Uterus (tissue), 3 donors: ENCODE measurements at regions not wholly inside any gene's neighbourhood (a gene's known extent, or its start where the extent isn't known, plus 50 kb on each side); places are given as distances from the start of the nearest gene placed in this dataset.
A peak's percentile ranks its signal among the peaks of the same experiment; 100 is the strongest.

Source experiments
- DNase-seq, 2 donors: peaks; one replicate each; pipeline ENCODE4 v3.0.0-alpha.2; 2019 to 2020
- H3K27ac ChIP-seq, 2 donors: fragments of 200-600 bp; sonication (generic); 1 replicate in 1 of 2; 2 replicates in 1 of 2; pipeline ENCODE4 v1.5.1; 2016 to 2018
- H3K27me3 ChIP-seq, 2 donors: fragments of 200-600 bp; sonication (generic); one replicate each; pipeline ENCODE4 v1.5.1; 2018 to 2019; ENCODE audit warnings: control low read depth in 1 of 2
- H3K36me3 ChIP-seq, 2 donors: fragments of 200-600 bp; sonication (generic); one replicate each; pipeline ENCODE4 v1.5.1; 2019; ENCODE audit warnings: control low read depth in 1 of 2
- H3K4me1 ChIP-seq, 2 donors: fragments of 200-600 bp; sonication (generic); one replicate each; pipeline ENCODE4 v1.5.1; 2018 to 2019; ENCODE audit warnings: control low read depth in 1 of 2
- H3K4me3 ChIP-seq, 2 donors: fragments of 200-600 bp; sonication (generic); 1 replicate in 1 of 2; 2 replicates in 1 of 2; pipeline ENCODE4 v1.5.1; 2018 to 2019; ENCODE audit warnings: mild to moderate bottlenecking in 1 of 2
- H3K9me3 ChIP-seq, 2 donors: fragments of 200-600 bp; sonication (generic); one replicate each; pipeline ENCODE4 v1.5.1; 2019; ENCODE audit warnings: control low read depth in 1 of 2
- POLR2A ChIP-seq, 2 donors: fragments of 450-650 bp; IDR thresholded peaks; one replicate each; pipeline ENCODE4 v1.6.1; 2016; ENCODE audit warnings: antibody characterized with exemption in 2 of 2, mild to moderate bottlenecking in 1 of 2, moderate library complexity in 1 of 2
- intact Hi-C: fragments of 100-400 bp; cut with DNase I; formaldehyde crosslinking; loops from one replicate; pipeline ENCODE4 v1.15.1; 2023; ENCODE audit warnings: low total_unique reads
- TF ChIP-seq, protein P1 (sequence below), 4 experiments: fragments of 200-600 bp in 2 of 4; fragments of 450-650 bp in 2 of 4; sonication (generic) in 2 of 4; IDR thresholded peaks; one replicate each; pipeline ENCODE4 v1.5.1; 2016 to 2019; ENCODE audit warnings: antibody characterized with exemption in 4 of 4, mild to moderate bottlenecking in 2 of 4, moderate library complexity in 1 of 4
- donor health status: DM: yes; HTN: yes; CAD: no.

DNA sequence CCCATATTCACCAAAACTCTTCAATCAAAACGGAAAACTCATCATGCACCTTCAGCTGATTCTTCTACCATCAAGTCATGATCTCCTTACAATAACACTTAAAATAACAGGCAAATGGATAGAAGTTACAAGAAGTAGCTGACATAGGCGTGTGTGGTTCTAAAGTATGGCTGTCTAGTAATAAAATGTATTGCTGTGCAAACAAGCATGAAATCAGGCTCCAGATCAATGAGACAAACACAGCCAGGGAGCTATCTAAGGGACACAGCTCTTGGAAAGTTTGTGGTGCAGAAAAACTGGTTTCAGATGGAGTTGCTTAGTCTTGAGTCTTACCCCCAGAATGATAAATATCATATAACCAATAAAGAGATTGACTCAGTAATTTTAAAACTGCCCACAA lies 434.8 kb upstream of the NOX3 start:
- Histone ChIP-seq H3K36me3 (no peaks in the 10 kb centered on the region), H3K4me3 (no peak overlapping the region), H3K4me1 (no peaks in the 10 kb centered on the region), H3K9me3 (no peaks in the 10 kb centered on the region), H3K27ac (no peak overlapping the region), H3K27me3 (no peaks in the 10 kb centered on the region)
- intact Hi-C loops, result no loop called here
- no peak for DNase-seq
- TF ChIP-seq, protein P1, sequence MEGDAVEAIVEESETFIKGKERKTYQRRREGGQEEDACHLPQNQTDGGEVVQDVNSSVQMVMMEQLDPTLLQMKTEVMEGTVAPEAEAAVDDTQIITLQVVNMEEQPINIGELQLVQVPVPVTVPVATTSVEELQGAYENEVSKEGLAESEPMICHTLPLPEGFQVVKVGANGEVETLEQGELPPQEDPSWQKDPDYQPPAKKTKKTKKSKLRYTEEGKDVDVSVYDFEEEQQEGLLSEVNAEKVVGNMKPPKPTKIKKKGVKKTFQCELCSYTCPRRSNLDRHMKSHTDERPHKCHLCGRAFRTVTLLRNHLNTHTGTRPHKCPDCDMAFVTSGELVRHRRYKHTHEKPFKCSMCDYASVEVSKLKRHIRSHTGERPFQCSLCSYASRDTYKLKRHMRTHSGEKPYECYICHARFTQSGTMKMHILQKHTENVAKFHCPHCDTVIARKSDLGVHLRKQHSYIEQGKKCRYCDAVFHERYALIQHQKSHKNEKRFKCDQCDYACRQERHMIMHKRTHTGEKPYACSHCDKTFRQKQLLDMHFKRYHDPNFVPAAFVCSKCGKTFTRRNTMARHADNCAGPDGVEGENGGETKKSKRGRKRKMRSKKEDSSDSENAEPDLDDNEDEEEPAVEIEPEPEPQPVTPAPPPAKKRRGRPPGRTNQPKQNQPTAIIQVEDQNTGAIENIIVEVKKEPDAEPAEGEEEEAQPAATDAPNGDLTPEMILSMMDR (IDR thresholded peaks at IDR 0.05), result no peak
- TF ChIP-seq POLR2A (IDR thresholded peaks at IDR 0.05), result no peak

DNA sequence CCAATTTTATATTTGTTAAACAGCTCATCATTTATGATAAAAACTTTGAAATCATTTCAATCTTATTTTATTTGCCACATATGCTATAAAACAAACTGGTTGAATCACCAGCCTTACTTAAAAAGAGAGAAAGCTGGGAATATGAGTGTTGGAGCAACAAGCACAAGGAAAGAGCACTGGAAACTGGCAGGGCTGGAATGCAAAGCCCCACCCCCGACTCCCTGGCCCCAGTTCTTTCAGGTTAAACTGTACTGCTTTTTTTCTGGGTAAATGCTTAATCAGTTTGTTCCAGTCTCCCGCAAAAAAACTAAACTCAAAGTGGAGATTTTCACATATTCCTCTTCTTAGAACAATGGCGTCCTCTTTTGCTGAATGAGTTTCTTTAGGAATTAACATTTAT lies 433.8 kb upstream of the NOX3 start:
- H3K4me3 ChIP-seq, result no peak overlapping the region
- intact Hi-C loops, result no loop called here
- H3K27ac ChIP-seq, result no peak overlapping the region
- no peak for DNase-seq
- TF ChIP-seq, protein P1 (IDR thresholded peaks at IDR 0.05), result no peak
- TF ChIP-seq POLR2A (IDR thresholded peaks at IDR 0.05), result no peak
- no peaks in the 10 kb centered on the region for H3K9me3 ChIP-seq
- H3K27me3 ChIP-seq, result no peaks in the 10 kb centered on the region
- no peaks in the 10 kb centered on the region for H3K36me3 ChIP-seq
- H3K4me1 ChIP-seq, result no peaks in the 10 kb centered on the region

DNA sequence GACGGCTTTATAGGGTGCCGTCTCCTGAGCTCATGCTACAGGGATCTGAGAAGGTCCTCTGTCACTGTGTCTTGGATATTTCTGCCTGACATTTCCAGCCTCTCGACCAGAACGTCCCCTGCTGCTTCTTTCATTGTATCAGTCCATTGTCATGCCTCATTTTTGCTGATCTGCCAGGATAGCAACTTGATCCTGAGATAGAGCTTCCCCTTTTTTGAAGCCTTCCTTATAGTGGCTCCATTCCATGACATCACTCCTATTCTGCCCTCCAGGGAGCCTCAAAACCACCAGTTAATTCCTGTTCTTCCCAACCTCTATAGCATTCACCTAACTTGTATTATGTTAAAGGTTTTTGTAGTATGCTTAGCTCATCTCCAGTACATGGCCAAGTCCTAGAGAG lies 431.8 kb upstream of the NOX3 start:
- intact Hi-C loops, result no loop called here
- Histone ChIP-seq H3K4me1 (no peaks in the 10 kb centered on the region), H3K4me3 (no peak overlapping the region), H3K27me3 (no peaks in the 10 kb centered on the region), H3K36me3 (no peaks in the 10 kb centered on the region), H3K27ac (no peak overlapping the region), H3K9me3 (no peaks in the 10 kb centered on the region)
- TF ChIP-seq POLR2A (IDR thresholded peaks at IDR 0.05), result no peak
- TF ChIP-seq, protein P1 (IDR thresholded peaks at IDR 0.05), result no peak
- no peak for DNase-seq

DNA sequence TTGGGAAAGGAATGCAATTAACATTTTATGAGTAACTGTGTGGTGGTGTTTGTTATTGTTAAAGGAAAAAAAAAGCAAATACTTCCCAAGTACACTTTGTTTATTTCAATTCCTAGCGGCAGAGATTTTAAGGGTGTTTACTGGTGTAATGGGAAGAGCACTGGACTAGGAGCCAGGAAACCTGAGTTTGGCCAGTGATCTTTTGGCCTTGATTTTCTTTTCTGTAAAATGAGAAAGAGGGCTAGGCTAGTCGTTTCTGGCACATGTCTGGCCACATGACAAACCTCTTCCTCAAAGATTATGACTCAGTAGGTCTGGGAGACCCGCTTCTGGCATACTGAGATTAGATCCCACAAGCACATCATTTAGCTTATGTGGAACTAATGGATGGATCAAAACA lies 428.1 kb upstream of the NOX3 start:
- H3K4me3 ChIP-seq, result no peak overlapping the region
- no peak for DNase-seq
- intact Hi-C loops, result no loop called here

DNA sequence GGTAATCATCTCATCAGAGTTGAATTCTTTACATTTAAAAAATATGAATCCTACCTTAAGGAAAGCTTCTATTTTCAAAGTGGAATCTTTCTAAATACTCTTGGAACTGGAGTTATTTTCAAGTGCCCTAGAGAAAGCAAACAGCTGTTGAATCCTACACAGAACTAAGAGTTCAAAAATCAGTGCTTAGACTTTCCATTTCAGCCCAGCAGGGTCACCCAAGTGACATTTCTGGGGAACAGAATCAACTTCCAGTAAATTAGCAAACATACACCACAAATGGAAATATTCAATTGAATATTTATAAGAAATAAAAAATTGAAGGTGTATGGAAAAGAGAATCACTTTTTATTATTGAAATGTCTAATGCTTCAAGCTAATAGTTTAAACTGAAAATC lies 427.7 kb upstream of the NOX3 start:
- TF ChIP-seq, protein P1 (IDR thresholded peaks at IDR 0.05), result no peak
- Histone ChIP-seq H3K4me1 (no peaks in the 10 kb centered on the region), H3K4me3 (no peak overlapping the region), H3K27me3 (no peaks in the 10 kb centered on the region), H3K27ac (peak overlapping the region in 1 of 2 donors; percentile 12), H3K36me3 (no peaks in the 10 kb centered on the region), H3K9me3 (no peaks in the 10 kb centered on the region)
- intact Hi-C loops, result no loop called here
- DNase-seq, result no peak

More for the DNA sequence above, 428.1 kb upstream of the NOX3 start:
- no peaks in the 10 kb centered on the region for H3K9me3 ChIP-seq
- peak overlapping the region in 1 of 2 donors; percentile 16 for H3K27ac ChIP-seq
- H3K4me1 ChIP-seq, result no peaks in the 10 kb centered on the region
- no peak for TF ChIP-seq POLR2A (IDR thresholded peaks at IDR 0.05)
- TF ChIP-seq, protein P1 (IDR thresholded peaks at IDR 0.05), result no peak
- no peaks in the 10 kb centered on the region for H3K36me3 ChIP-seq
- no peaks in the 10 kb centered on the region for H3K27me3 ChIP-seq
